NCI-H187 (cell line): ENCODE measurements at regions not wholly inside any gene's neighbourhood (a gene's known extent, or its start where the extent isn't known, plus 50 kb on each side); places are given as distances from the start of the nearest gene placed in this dataset.
"Not testable (repeated sequence)": the region's sequence is repeated elsewhere in the genome, so short reads cannot be mapped to it uniquely, and the experiment has no call there.

Experiments used
- DNase-seq, 2 experiments: peaks; one replicate each; lab custom pipeline; 2025; lab: John Stamatoyannopoulos, UW

GRCh38 chr2:13413989-13414388 is 697.3 kb downstream of the TRIB2 start:
- no peak for DNase-seq

DNA sequence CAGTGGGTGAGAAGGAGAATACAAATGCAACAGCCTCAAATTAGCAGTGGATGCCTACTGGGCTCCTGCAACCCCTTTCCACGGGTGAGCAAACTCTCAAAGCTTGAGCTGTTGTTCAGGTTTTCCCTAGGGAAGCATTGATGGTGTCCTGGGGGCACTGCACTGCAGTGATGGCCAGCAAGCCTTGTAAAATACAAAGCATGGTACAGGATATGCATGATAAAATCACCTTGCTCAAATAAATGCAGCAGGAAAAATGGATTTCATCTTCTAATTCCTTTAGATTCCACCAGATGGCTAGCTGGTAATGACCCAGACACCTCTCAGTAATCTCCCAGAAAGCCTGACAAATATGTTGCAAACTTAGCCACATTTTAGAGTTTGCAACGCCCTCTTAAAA is 698.2 kb downstream of the TRIB2 start:
- no peak for DNase-seq

GRCh38 chr2:13433954-13434353 is 717.2 kb downstream of the TRIB2 start:
- DNase-seq: no peak

GRCh38 chr2:13443554-13444261 is 727.0 kb downstream of the TRIB2 start:
- not testable (repeated sequence) for DNase-seq

DNA sequence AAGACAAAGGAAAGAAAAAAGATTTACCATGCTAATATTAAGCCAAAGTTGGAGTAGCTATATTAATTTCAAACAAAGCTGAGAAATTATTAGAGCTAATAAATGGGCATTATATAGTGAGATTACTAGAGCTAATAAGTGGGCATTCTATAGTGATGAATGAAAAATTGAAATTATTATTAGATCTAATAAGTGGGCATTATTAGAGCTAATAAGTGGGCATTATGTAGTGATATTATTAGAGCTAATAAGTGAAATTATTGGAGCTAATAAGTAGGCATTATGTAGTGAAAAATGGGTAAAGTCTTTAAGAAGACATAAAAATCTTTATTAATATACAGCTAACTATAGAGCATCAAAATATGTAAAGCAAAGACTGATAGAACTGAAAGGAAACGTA is 745.7 kb downstream of the TRIB2 start:
- no peak for DNase-seq

DNA sequence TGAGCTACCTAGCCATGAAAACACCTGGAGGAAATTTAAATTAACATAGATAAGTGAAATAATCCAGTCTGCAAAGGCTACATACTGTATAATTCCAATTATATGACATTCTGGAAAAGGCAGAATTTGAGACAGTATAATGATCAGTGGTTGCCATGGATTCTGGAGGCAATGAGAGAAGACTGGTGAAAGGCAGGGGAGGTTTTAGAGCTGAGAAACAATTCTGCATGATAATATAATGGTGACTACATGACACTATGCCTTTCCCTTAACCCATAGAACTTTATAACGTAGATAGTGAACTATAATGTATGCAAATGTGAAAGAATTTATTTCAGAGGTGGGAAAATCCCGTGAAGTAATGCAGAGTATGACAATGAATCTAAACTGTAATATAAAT is 749.3 kb downstream of the TRIB2 start:
- DNase-seq: no peak

- DNase-seq: no peak
Observed at GRCh38 chr2:13474538-13474937, 757.8 kb downstream of the TRIB2 start.

GRCh38 chr2:13480057-13480456 is 763.3 kb downstream of the TRIB2 start:
- DNase-seq: no peak

- no peak for DNase-seq
Observed at GRCh38 chr2:13481201-13481600, 764.5 kb downstream of the TRIB2 start.

DNA sequence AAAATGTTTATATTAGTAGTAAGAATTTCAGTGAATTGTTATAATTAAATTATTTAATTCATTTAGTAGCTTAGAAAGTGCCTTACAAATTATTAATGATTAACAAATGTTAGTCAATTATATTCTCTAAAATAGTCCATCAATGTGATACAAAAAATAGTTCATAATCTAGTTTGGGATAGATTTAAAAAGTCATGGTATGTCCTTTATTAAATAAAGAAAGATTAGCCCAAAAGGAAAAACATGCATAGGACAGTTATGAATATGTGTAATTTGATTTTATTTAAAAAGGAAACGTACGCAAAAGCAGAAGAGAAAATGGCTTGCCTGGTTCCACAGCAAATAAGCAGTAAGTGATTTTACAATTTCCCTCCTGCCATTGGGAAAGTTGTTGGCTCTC is 768.5 kb downstream of the TRIB2 start:
- no peak for DNase-seq

GRCh38 chr2:13488965-13489364 is 772.2 kb downstream of the TRIB2 start:
- DNase-seq: no peak

DNA sequence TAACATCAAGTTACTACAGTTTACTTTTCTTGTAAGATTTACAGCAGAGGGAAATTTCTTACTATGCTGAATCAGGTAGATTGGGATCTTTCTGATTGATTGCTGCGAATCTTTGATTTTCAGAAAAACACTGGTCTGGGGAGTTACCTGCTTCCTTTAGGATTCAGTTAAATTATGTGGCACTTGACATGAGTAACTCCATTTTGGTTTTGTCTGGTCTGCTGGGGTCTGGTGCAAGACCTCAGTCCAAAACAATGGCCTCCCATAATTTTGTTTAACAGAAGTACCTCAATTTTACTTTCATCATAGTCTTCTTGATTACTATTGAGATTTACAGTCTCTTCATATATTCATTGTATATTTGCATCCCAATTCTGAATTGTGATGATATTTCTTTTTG is 775.5 kb downstream of the TRIB2 start:
- DNase-seq: no peak

DNA sequence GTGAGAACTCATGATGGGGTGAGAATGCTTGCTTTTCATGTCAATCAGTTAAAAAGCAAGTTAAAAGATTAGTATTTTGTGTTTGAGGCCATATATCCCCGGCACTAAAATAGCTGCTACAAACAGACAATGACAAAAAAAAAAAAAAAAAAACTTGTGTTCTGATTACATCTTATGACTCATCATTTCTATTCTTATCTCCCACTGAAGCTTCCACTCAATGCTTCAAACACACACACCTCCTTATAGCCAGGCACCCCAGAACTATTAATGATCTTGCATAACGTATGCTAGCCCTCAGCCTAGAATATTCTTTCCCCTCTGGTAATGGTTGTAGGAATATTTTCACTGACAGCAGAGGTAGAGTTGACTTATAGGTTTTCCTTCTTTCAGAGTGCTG is 778.3 kb downstream of the TRIB2 start:
- no peak for DNase-seq

GRCh38 chr2:13504808-13505207 is 788.1 kb downstream of the TRIB2 start:
- no peak for DNase-seq

- no peak for DNase-seq
Observed at GRCh38 chr2:13508671-13509070, 791.9 kb downstream of the TRIB2 start.

DNA sequence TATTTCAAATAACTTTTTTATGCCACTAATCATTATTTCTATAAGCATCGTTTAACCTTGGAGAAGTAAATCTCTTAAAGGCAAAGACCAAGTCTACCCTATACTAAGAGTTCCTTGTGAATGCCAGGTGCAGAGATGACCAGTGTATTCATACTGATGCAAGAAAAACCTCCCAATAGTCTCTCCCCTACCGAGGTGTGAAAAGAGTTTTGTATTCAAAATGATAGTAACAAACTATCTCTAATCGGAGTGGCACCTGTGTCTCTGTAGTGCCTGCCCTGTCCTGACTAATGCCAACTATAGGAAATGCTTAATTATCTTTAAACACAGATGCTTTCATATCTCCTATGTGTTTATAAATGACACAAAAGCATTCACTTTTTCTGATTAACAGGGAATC is 798.5 kb downstream of the TRIB2 start:
- DNase-seq: no peak

- DNase-seq: no peak
Observed at GRCh38 chr2:13522096-13522495, 805.4 kb downstream of the TRIB2 start.

GRCh38 chr2:13522917-13523821 is 806.4 kb downstream of the TRIB2 start:
- no peak for DNase-seq

- no peak for DNase-seq
Observed at GRCh38 chr2:13524492-13524891, 807.8 kb downstream of the TRIB2 start.

DNA sequence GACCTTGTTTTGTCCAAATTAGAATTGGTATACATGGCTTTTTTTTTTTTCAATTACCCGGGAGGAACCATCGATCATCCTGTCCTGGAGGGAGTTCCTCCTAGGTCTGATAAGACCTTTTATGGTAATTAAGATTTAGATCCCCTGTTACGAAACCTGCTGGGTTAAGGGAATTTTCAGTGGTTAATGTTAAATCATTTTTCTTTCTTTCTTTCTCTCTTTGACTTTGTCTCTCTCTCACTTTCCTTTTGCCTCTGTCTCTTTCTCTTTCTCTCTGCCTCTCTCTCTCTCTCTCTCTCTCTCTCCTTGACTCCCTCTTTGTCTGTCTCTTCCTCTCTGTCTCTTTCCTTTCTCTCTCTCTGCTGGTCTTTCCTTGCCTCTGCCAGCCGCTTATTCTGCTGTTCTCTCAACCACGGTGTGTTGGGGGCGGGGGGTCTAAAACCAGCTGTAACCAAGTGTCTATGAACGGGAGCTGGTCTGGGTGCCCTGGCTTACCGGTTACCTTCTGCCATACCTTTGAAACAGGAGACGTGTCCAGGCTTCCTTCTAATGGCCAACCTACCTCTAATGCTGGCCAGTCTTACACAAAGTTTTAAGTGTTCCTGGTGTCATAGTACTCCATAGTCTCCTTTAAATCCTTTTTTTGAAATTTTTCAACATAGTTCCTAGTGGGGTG is 815.1 kb downstream of the TRIB2 start:
- DNase-seq: not testable (repeated sequence)

DNA sequence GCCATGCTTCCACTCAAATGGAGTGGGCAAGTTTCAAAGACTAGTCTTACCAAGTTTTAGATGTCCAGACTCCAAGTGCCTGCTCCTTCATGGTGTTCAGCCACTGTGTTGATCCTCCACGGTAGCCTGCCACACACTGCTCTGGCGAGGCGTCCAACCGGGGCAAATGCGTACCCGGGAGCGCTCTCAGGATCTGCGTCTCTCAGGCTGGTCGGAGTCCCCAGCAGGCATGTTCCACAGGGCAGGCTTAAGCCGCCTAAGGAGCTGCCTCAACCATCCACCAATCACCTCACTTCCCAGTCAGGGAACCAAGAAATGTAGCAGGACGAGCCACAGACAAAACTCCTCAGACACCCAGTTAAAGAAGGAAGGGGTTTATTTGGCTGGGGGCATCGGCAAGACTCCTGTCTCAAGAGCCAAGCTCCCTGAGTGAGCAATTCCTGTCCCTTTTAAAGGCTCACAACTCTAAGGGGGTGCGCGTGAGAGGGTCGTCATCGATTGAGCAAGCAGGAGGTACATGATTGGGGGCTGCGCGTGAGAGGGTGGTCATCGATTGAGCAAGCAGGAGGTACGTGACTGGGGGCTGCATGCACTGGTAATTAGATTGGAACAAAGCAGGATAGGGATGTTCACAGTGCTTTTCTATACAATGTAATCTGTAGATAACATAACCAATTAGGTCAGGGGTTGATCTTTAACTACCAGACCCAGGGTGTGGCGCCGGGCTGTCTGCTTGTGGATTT is 816.2 kb downstream of the TRIB2 start:
- DNase-seq: not testable (repeated sequence)

GRCh38 chr2:13533524-13533922 is 816.8 kb downstream of the TRIB2 start:
- no peak for DNase-seq
